ENCODE measurements at regions not wholly inside any gene's neighbourhood (a gene's known extent, or its start where the extent isn't known, plus 50 kb on each side); places are given as distances from the start of the nearest gene placed in this dataset.
"Not testable (repeated sequence)": the region's sequence is repeated elsewhere in the genome, so short reads cannot be mapped to it uniquely, and the experiment has no call there.

- Histone ChIP-seq H3K4me3 (no peak overlapping the region), H3K9me2 (replicated peaks; ENCODE audit: insufficient read depth) (no peaks in the 10 kb centered on the region), H2AFZ (no peak overlapping the region), H3K79me2 (no peaks in the 10 kb centered on the region), H4K20me1 (ENCODE audit: insufficient read depth, poor library complexity, severe bottlenecking) (no peaks in the 10 kb centered on the region), H3K36me3 (replicated peaks; ENCODE audit: insufficient read depth, low read depth) (no peaks in the 10 kb centered on the region), H3K27me3 (no peaks in the 10 kb centered on the region), H3K4me1 (ENCODE audit: insufficient read depth) (no peaks in the 10 kb centered on the region), H3K9me3 (ENCODE audit: low read depth) (no peaks in the 10 kb centered on the region), H3K4me2 (no peak overlapping the region), H3K27ac (no peak overlapping the region)
- WGBS (ENCODE audit: low lambda C conversion rate, missing lambda C conversion rate), result 69% methylated on average over 2 of the region's 2 CpGs
- DNase-seq (ENCODE audit: low spot score), result no peak
- TF ChIP-seq CTCF (IDR thresholded peaks at IDR 0.05; ENCODE audit: poor library complexity), result no peak
- TF ChIP-seq EZH2 (IDR thresholded peaks at IDR 0.05; ENCODE audit: borderline replicate concordance), result no peak
- TF ChIP-seq EZH2phosphoT487 (IDR thresholded peaks at IDR 0.05; ENCODE audit: low read depth, severe bottlenecking, unreplicated experiment), result no peak
Measured at GRCh38 chr2:198517976-198518375, 713.6 kb downstream of the PLCL1 start.

GRCh38 chr2:198508610-198509009, 704.2 kb downstream of the PLCL1 start:
- not testable (repeated sequence) for H3K27ac ChIP-seq; H3K4me2 ChIP-seq; H3K4me3 ChIP-seq; H3K27me3 ChIP-seq; H3K9me3 ChIP-seq (ENCODE audit: low read depth); H3K9me2 ChIP-seq (replicated peaks; ENCODE audit: insufficient read depth); H3K36me3 ChIP-seq (replicated peaks; ENCODE audit: insufficient read depth, low read depth); H3K4me1 ChIP-seq (ENCODE audit: insufficient read depth); H4K20me1 ChIP-seq (ENCODE audit: insufficient read depth, poor library complexity, severe bottlenecking); H2AFZ ChIP-seq; H3K79me2 ChIP-seq; DNase-seq (ENCODE audit: low spot score)
- 100% methylated on average over 1 of the region's 1 CpG for WGBS (ENCODE audit: low lambda C conversion rate, missing lambda C conversion rate)

GRCh38 chr2:198499539-198499938, 695.1 kb downstream of the PLCL1 start:
- H3K4me2 ChIP-seq, result no peak overlapping the region
- H3K27ac ChIP-seq, result no peak overlapping the region
- DNase-seq (ENCODE audit: low spot score), result peak; percentile 9
- H3K27me3 ChIP-seq, result no peaks in the 10 kb centered on the region
- H4K20me1 ChIP-seq (ENCODE audit: insufficient read depth, poor library complexity, severe bottlenecking), result no peaks in the 10 kb centered on the region
- H3K79me2 ChIP-seq, result no peaks in the 10 kb centered on the region
- no peak overlapping the region for H3K4me3 ChIP-seq
- no peaks in the 10 kb centered on the region for H3K9me2 ChIP-seq (replicated peaks; ENCODE audit: insufficient read depth)
- no peaks in the 10 kb centered on the region for H3K9me3 ChIP-seq (ENCODE audit: low read depth)
- WGBS (ENCODE audit: low lambda C conversion rate, missing lambda C conversion rate), result 50% methylated on average over 6 of the region's 6 CpGs
- no peaks in the 10 kb centered on the region for H3K4me1 ChIP-seq (ENCODE audit: insufficient read depth)
- H2AFZ ChIP-seq, result no peak overlapping the region
- TF ChIP-seq EZH2phosphoT487 (IDR thresholded peaks at IDR 0.05; ENCODE audit: low read depth, severe bottlenecking, unreplicated experiment) (no peak), EZH2 (IDR thresholded peaks at IDR 0.05; ENCODE audit: borderline replicate concordance) (no peak), CTCF (IDR thresholded peaks at IDR 0.05; ENCODE audit: poor library complexity) (no peak)
- H3K36me3 ChIP-seq (replicated peaks; ENCODE audit: insufficient read depth, low read depth), result no peaks in the 10 kb centered on the region

- no peaks in the 10 kb centered on the region for H3K9me2 ChIP-seq (replicated peaks; ENCODE audit: insufficient read depth)
- H3K79me2 ChIP-seq, result no peaks in the 10 kb centered on the region
- no peak overlapping the region for H3K4me2 ChIP-seq
- TF ChIP-seq CTCF (IDR thresholded peaks at IDR 0.05; ENCODE audit: poor library complexity), result no peak
- TF ChIP-seq EZH2 (IDR thresholded peaks at IDR 0.05; ENCODE audit: borderline replicate concordance), result no peak
- no peak for TF ChIP-seq EZH2phosphoT487 (IDR thresholded peaks at IDR 0.05; ENCODE audit: low read depth, severe bottlenecking, unreplicated experiment)
- no peak overlapping the region for H3K27ac ChIP-seq
- no peaks in the 10 kb centered on the region for H3K4me1 ChIP-seq (ENCODE audit: insufficient read depth)
- H3K27me3 ChIP-seq, result no peaks in the 10 kb centered on the region
- no peak overlapping the region for H3K4me3 ChIP-seq
- no peaks in the 10 kb centered on the region for H3K36me3 ChIP-seq (replicated peaks; ENCODE audit: insufficient read depth, low read depth)
- H2AFZ ChIP-seq, result no peak overlapping the region
- no peak for DNase-seq (ENCODE audit: low spot score)
- no peaks in the 10 kb centered on the region for H3K9me3 ChIP-seq (ENCODE audit: low read depth)
- no peaks in the 10 kb centered on the region for H4K20me1 ChIP-seq (ENCODE audit: insufficient read depth, poor library complexity, severe bottlenecking)
Measured at GRCh38 chr2:198498516-198498915, 694.1 kb downstream of the PLCL1 start.

Data from hepatocyte (in vitro differentiated cells).